ENCODE measurements at regions not wholly inside any gene's neighbourhood (a gene's known extent, or its start where the extent isn't known, plus 50 kb on each side); places are given as distances from the start of the nearest gene placed in this dataset.

- BruUV-seq (replicated peaks) = no TSS peak
- H3K27me3 ChIP-seq (ENCODE audit: insufficient read depth, low read depth) = no peaks in the 10 kb centered on the region
- peak overlapping the region; percentile 29 for H3K4me2 ChIP-seq
- H4K20me1 ChIP-seq (ENCODE audit: insufficient read depth) = no peaks in the 10 kb centered on the region
- H3F3A ChIP-seq (ENCODE audit: insufficient read depth, low read depth) = peaks cover 13% of the 10 kb centered on the region
- no peaks in the 10 kb centered on the region for H3K36me3 ChIP-seq (ENCODE audit: low read depth)
- ChIA-PET POLR2A (ENCODE audit: unreplicated experiment) (no interaction called here), CTCF (no interaction called here)
- no peaks in the 10 kb centered on the region for H3K79me2 ChIP-seq (ENCODE audit: low read depth)
- 0 out of 2 replicates have a peak, but pooled peaks cover 6% of the 10 kb centered on the region for H3K9me2 ChIP-seq (ENCODE audit: insufficient read depth)
- H2AFZ ChIP-seq = no peak overlapping the region
- no peak overlapping the region for H3K4me3 ChIP-seq
- peak overlapping the region; percentile 62 for H3K27ac ChIP-seq
- intact Hi-C loops (cut with micrococcal nuclease; ENCODE audit: unreplicated experiment) = no loop called here
- no peaks in the 10 kb centered on the region for H3K9me3 ChIP-seq (ENCODE audit: insufficient read depth, low read depth)
- H3K4me1 ChIP-seq (replicated peaks; ENCODE audit: insufficient read depth) = peaks cover 71% of the 10 kb centered on the region
- DNase-seq = no peak
- TF ChIP-seq EZH2 (IDR thresholded peaks at IDR 0.05; ENCODE audit: low read depth) (no peak), CTCF (conservative IDR thresholded peaks at IDR 0.05) (no peak)
Observed at GRCh38 chr3:187969581-187969950, 184.4 kb upstream of the LPP start.

- H3K36me3 ChIP-seq (ENCODE audit: low read depth) = no peaks in the 10 kb centered on the region
- no peak overlapping the region for H3K4me3 ChIP-seq
- no TSS peak for BruUV-seq (replicated peaks)
- H3K27me3 ChIP-seq (ENCODE audit: insufficient read depth, low read depth) = no peaks in the 10 kb centered on the region
- H3K79me2 ChIP-seq (ENCODE audit: low read depth) = no peaks in the 10 kb centered on the region
- 0 out of 2 replicates have a peak, but pooled peaks cover 6% of the 10 kb centered on the region for H3K9me2 ChIP-seq (ENCODE audit: insufficient read depth)
- POLR2A ChIA-PET (ENCODE audit: unreplicated experiment) = no interaction called here
- DNase-seq = no peak
- H3K4me2 ChIP-seq = no peak overlapping the region
- H4K20me1 ChIP-seq (ENCODE audit: insufficient read depth) = no peaks in the 10 kb centered on the region
- no peaks in the 10 kb centered on the region for H3K9me3 ChIP-seq (ENCODE audit: insufficient read depth, low read depth)
- peaks cover 71% of the 10 kb centered on the region for H3K4me1 ChIP-seq (replicated peaks; ENCODE audit: insufficient read depth)
- H3F3A ChIP-seq (ENCODE audit: insufficient read depth, low read depth) = peaks cover 19% of the 10 kb centered on the region
- H3K27ac ChIP-seq = no peak overlapping the region
- CTCF ChIA-PET = no interaction called here
- no peak overlapping the region for H2AFZ ChIP-seq
- intact Hi-C loops (cut with micrococcal nuclease; ENCODE audit: unreplicated experiment) = loop anchor here (10.0 kb wide), 1 partner anchor 305 kb away; no protein-coding TSS in a partner anchor
- TF ChIP-seq CTCF (conservative IDR thresholded peaks at IDR 0.05) = no peak
- TF ChIP-seq EZH2 (IDR thresholded peaks at IDR 0.05; ENCODE audit: low read depth) = no peak
Observed at GRCh38 chr3:187970106-187970505, 183.9 kb upstream of the LPP start.

- H3K4me3 ChIP-seq = no peak overlapping the region
- H3K9me3 ChIP-seq (ENCODE audit: insufficient read depth, low read depth) = no peaks in the 10 kb centered on the region; the same call in 1 of the 2 replicates
- TF ChIP-seq CTCF (conservative IDR thresholded peaks at IDR 0.05) = no peak
- H3K4me1 ChIP-seq (replicated peaks; ENCODE audit: insufficient read depth) = peaks cover 84% of the 10 kb centered on the region
- no peaks in the 10 kb centered on the region for H4K20me1 ChIP-seq (ENCODE audit: insufficient read depth)
- DNase-seq = no peak
- H3K27ac ChIP-seq = no peak overlapping the region
- ChIA-PET CTCF (no interaction called here), POLR2A (ENCODE audit: unreplicated experiment) (no interaction called here)
- H3K9me2 ChIP-seq (ENCODE audit: insufficient read depth) = 0 out of 2 replicates have a peak, but pooled peaks cover 6% of the 10 kb centered on the region
- BruUV-seq (replicated peaks) = no TSS peak
- H3F3A ChIP-seq (ENCODE audit: insufficient read depth, low read depth) = peaks cover 33% of the 10 kb centered on the region
- no peaks in the 10 kb centered on the region for H3K79me2 ChIP-seq (ENCODE audit: low read depth)
- no peak overlapping the region for H2AFZ ChIP-seq
- H3K36me3 ChIP-seq (ENCODE audit: low read depth) = no peaks in the 10 kb centered on the region
- no peaks in the 10 kb centered on the region for H3K27me3 ChIP-seq (ENCODE audit: insufficient read depth, low read depth)
- intact Hi-C loops (cut with micrococcal nuclease; ENCODE audit: unreplicated experiment) = loop anchor here (10.0 kb wide), 1 partner anchor 303 kb away; no protein-coding TSS in a partner anchor
- H3K4me2 ChIP-seq = no peak overlapping the region
Observed at GRCh38 chr3:187971629-187972028, 182.3 kb upstream of the LPP start.

All from PC-9 (cell line).